AG04449 (cell line): ENCODE measurements at regions not wholly inside any gene's neighbourhood (a gene's known extent, or its start where the extent isn't known, plus 50 kb on each side); places are given as distances from the start of the nearest gene placed in this dataset.

ENCODE experiments used
- CTCF ChIA-PET: fragments of 350-600 bp; formaldehyde crosslinking; extraction: SDS; loops from one replicate; lab custom pipeline; 2021; ENCODE audit warnings: antibody characterized with exemption; lab: Yijun Ruan, JAX
- POLR2A ChIA-PET: fragments of 400-600, 350-600 bp; formaldehyde crosslinking; extraction: SDS; loops from one replicate; lab custom pipeline; 2020; ENCODE audit warnings: antibody characterized with exemption, inconsistent platforms; lab: Yijun Ruan, JAX
- DNase-seq: peaks from one replicate; pipeline ENCODE4 v3.0.0-alpha.2; 2010; ENCODE audit warnings: low read depth, low spot score
- H3K4me3 ChIP-seq: 2 replicates; pipeline ENCODE4 v1.5.1; 2011; ENCODE audit warnings: low read depth, mild to moderate bottlenecking, control low read depth, low read length
- TF ChIP-seq, protein P1 (sequence below): IDR thresholded peaks from one replicate; pipeline ENCODE4 v1.5.1; 2011; ENCODE audit warnings: mild to moderate bottlenecking, moderate library complexity, low read length, control low read depth, inconsistent platforms; ENCODE audit not compliant: insufficient read depth; ENCODE audit errors: missing control alignments

DNA sequence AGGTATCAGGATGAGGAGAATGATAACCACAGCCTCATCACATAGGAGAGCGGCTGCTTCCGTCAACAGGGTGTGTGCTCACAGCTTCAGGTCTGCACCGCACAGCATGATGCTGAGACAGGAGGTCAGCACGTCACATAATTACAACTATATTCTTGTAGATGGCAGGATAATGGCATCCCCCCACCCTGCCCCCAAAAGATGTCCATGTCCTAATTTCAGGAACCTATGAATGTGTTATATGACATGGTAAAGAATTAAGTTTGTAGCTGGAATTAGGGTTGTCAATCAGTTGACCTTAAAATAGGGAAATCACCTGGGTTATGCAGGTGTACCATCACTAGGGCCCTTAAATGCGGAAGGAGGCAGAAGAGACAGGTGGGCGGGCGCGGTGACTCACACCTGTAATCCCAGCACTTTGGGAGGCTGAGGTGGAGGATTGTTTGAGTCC is 73.9 kb downstream of the ARL4C start:
- TF ChIP-seq, protein P1, sequence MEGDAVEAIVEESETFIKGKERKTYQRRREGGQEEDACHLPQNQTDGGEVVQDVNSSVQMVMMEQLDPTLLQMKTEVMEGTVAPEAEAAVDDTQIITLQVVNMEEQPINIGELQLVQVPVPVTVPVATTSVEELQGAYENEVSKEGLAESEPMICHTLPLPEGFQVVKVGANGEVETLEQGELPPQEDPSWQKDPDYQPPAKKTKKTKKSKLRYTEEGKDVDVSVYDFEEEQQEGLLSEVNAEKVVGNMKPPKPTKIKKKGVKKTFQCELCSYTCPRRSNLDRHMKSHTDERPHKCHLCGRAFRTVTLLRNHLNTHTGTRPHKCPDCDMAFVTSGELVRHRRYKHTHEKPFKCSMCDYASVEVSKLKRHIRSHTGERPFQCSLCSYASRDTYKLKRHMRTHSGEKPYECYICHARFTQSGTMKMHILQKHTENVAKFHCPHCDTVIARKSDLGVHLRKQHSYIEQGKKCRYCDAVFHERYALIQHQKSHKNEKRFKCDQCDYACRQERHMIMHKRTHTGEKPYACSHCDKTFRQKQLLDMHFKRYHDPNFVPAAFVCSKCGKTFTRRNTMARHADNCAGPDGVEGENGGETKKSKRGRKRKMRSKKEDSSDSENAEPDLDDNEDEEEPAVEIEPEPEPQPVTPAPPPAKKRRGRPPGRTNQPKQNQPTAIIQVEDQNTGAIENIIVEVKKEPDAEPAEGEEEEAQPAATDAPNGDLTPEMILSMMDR, result no peak
- DNase-seq, result no peak
- CTCF ChIA-PET, result interaction anchor here (1.1 to 1.6 kb wide), 3 partner anchors 13 to 288 kb away, joined by 3 to 4 read pairs (median 3); no protein-coding TSS in a partner anchor

DNA sequence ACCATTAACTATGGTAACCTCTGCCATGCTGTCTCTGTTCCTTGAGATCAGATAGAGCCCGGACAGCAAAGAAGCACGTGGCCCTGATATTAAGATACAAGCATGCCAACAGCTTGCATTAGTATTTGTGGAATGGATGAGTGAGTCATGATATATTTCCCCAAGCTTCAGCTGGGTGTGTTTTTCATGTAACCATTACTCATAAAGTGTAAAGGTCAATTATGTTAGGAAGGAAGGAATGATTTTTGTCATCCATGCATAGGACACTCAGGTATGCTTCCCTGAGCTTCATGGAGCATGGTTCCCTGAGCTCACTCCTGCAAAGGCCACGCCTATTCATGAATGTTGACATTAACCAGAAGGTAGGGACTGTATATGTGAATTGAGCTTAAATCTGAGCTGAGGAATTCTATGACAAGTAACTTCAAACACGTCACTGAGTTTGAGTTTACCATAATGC is 74.6 kb downstream of the ARL4C start:
- ChIA-PET CTCF (interaction anchor here (0.9 to 1.6 kb wide), 4 partner anchors 11 to 287 kb away, joined by 3 to 4 read pairs (median 4); no protein-coding TSS in a partner anchor), POLR2A (interaction anchor here (0.9 to 1.6 kb wide), 5 partner anchors 15 to 81 kb away, joined by 3 to 9 read pairs (median 4); partner anchors contain the start of gene ARL4C)
- TF ChIP-seq, protein P1, result no peak
- peak; percentile 82 for DNase-seq
- no peak overlapping the region for H3K4me3 ChIP-seq

More for the DNA sequence above, 73.9 kb downstream of the ARL4C start:
- POLR2A ChIA-PET, result interaction anchor here (0.9 to 1.6 kb wide), 5 partner anchors 16 to 82 kb away, joined by 3 to 9 read pairs (median 4); partner anchors contain the start of gene ARL4C
- H3K4me3 ChIP-seq, result no peak overlapping the region

DNA sequence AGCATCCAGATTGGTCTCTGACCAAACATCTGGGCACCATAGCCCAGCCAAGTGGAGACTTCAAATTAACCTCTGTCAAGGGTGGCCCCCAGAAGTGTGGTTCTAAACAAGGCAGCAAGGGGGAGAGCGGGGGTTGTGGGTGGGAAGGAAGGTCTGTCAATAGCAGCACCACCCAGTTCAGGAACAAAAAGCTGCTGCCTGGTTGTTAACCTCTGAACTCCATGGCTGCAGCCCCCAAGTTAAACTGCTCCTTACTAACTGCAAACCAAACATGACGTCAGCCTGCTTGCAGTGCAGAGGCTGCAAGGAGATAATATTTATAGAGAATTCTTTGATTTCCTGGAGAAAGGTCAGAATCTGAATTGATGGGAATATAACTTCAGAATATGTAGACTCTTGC is 76.5 kb downstream of the ARL4C start:
- no peak overlapping the region for H3K4me3 ChIP-seq
- CTCF ChIA-PET, result interaction anchor here (0.7 kb wide), 1 partner anchor 8 kb away, joined by 3 read pairs; no protein-coding TSS in a partner anchor
- DNase-seq, result no peak
- POLR2A ChIA-PET, result no interaction called here
- TF ChIP-seq, protein P1, result no peak

DNA sequence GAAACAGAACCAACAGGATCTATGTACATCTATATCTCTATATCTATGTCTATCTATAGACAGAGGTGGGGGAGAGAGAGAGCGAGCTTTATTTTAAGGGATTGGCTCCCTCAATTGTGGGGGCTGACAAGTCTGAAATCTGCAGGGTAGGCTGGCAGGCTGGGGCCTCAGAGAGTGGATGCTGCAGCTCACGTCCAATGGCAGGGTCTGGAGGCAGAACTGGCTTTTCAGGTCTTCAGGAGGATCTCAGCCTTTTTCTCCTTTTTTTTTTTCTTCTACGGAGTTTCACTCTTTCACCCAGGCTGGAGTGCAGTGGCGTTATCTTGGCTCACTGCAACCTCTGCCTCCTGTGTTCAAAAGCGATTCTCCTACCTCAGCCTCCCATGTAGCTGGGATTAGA is 77.2 kb downstream of the ARL4C start:
- ChIA-PET POLR2A (no interaction called here), CTCF (no interaction called here)
- no peak overlapping the region for H3K4me3 ChIP-seq
- TF ChIP-seq, protein P1, result no peak
- DNase-seq, result no peak

DNA sequence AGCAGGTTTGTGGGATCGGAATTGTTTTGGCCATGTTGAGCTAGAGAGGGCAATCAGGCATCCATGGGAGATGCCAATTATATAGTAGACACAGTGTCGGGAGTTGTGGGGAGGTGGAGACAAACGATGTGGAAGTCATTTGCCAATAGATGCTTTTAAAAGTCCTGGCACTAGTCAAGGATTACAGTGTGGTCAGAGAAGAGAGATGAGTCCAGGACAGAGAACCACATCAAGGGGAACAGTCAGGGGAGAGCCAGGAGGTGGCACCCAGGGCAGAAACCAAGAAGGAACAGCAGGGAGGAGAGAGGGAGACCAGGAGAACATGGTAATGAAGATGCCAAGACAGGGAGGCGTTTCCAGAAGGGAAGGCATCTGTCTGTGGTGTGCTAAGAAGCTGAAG is 81.2 kb downstream of the ARL4C start:
- CTCF ChIA-PET, result no interaction called here
- DNase-seq, result no peak
- H3K4me3 ChIP-seq, result no peak overlapping the region
- POLR2A ChIA-PET, result no interaction called here
- TF ChIP-seq, protein P1, result no peak

DNA sequence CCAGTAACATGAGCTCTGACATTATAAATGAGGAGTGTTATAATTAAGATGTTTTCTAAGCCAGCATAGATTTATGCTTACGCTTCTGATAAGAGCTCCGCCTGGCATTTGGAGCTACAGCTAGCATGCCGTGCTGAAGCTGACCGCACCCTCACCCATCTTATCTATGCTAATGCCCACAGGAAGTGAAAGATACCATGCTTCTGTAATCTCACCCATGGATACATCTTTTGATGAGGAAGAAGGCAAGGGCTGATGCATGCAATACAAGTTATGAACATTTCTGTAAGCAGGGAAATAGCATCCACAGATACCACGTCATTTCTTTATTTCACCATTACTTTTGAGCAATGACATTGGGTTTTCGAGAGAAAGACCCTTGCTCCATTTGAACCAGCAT is 82.3 kb downstream of the ARL4C start:
- no peak overlapping the region for H3K4me3 ChIP-seq
- ChIA-PET POLR2A (no interaction called here), CTCF (no interaction called here)
- TF ChIP-seq, protein P1, result no peak
- DNase-seq, result no peak
